CD4-positive, alpha-beta T cell (primary cell): ENCODE measurements at regions not wholly inside any gene's neighbourhood (a gene's known extent, or its start where the extent isn't known, plus 50 kb on each side); places are given as distances from the start of the nearest gene placed in this dataset.

Experiments used
- ATAC-seq: fragments of 200-7000 bp; cut with Tn5 transposase; one replicate; pipeline ENCODE4 v1.10.0; 2022; ENCODE audit warnings: mild to moderate bottlenecking; ENCODE audit not compliant: poor library complexity
- CTCF ChIA-PET: fragments of 350-600 bp; sonication (Branson Sonifier 250); formaldehyde crosslinking; loops from one replicate; lab custom pipeline; 2021; ENCODE audit warnings: antibody characterized with exemption, inconsistent platforms; lab: Charles Lee
- POLR2A ChIA-PET: fragments of 350-600 bp; sonication (Branson Sonifier 250); formaldehyde crosslinking; loops from one replicate; lab custom pipeline; 2021; ENCODE audit warnings: antibody characterized with exemption, inconsistent platforms; lab: Charles Lee
- DNase-seq, 14 experiments: peaks; one replicate each; pipeline ENCODE4 v3.0.0-alpha.2; 2013 to 2020; ENCODE audit warnings: mixed read lengths in 2 of 14
- H3K27ac ChIP-seq, 2 donors: one replicate each; pipeline versions ENCODE4 v1.5.1 to v1.7.0; 2013; ENCODE audit warnings: low read length in 2 of 2, low read depth in 1 of 2, mild to moderate bottlenecking in 1 of 2
- H3K27me3 ChIP-seq, 2 experiments: 1 replicate in 1 of 2; 2 replicates in 1 of 2; pipeline versions ENCODE4 v1.6.1 to v1.7.0; 2013; ENCODE audit warnings: low read length in 2 of 2, control low read depth in 1 of 2, mild to moderate bottlenecking in 1 of 2, moderate library complexity in 1 of 2; ENCODE audit not compliant: insufficient read depth in 2 of 2, control insufficient read depth in 1 of 2
- H3K36me3 ChIP-seq: one replicate; pipeline ENCODE4 v1.6.1; 2013; ENCODE audit warnings: low read length, control low read depth; ENCODE audit not compliant: insufficient read depth
- H3K4me1 ChIP-seq: one replicate; pipeline ENCODE4 v1.6.1; 2013; ENCODE audit warnings: low read length, control low read depth; ENCODE audit not compliant: insufficient read depth
- H3K4me3 ChIP-seq: one replicate; pipeline ENCODE4 v1.5.1; 2013; ENCODE audit warnings: mild to moderate bottlenecking, low read length, moderate library complexity
- H3K9me3 ChIP-seq, 2 experiments: 1 replicate in 1 of 2; 2 replicates in 1 of 2; pipeline versions ENCODE4 v1.6.1 to v1.7.0; 2013; ENCODE audit warnings: low read length in 2 of 2, mild to moderate bottlenecking in 2 of 2, control low read depth in 1 of 2, moderate library complexity in 1 of 2; ENCODE audit not compliant: control insufficient read depth in 1 of 2, insufficient read depth in 1 of 2
- H3K27ac Mint-ChIP-seq: one replicate; pipeline ENCODE4 v1.8.0; 2020; ENCODE audit warnings: mixed read lengths
- H3K27me3 Mint-ChIP-seq: one replicate; pipeline ENCODE4 v1.8.0; 2021; ENCODE audit warnings: mixed read lengths
- H3K36me3 Mint-ChIP-seq: one replicate; pipeline ENCODE4 v1.8.0; 2021; ENCODE audit warnings: low read depth, mixed read lengths
- H3K4me1 Mint-ChIP-seq: one replicate; pipeline ENCODE4 v1.8.0; 2021; ENCODE audit warnings: low read depth, mixed read lengths
- H3K4me3 Mint-ChIP-seq: one replicate; pipeline ENCODE4 v1.8.0; 2020; ENCODE audit warnings: mild to moderate bottlenecking, mixed read lengths
- H3K9me3 Mint-ChIP-seq: one replicate; pipeline ENCODE4 v1.8.0; 2020; ENCODE audit warnings: mixed read lengths
- CTCF ChIP-seq: fragments of 200-600 bp; IDR thresholded peaks from one replicate; pipeline ENCODE4 v1.8.0; 2022; ENCODE audit warnings: antibody characterized with exemption, mild to moderate bottlenecking
- intact Hi-C, 2 experiments: fragments of 100-400 bp; cut with DNase I in 1 of 2; cut with micrococcal nuclease in 1 of 2; formaldehyde crosslinking; loops; one replicate each; pipeline versions ENCODE4 v1.15.1 to v1.9.0; 2023 to 2025; cut with DNase I, micrococcal nuclease

GRCh38 chr3:194772241-194773000, 86.7 kb downstream of the FAM43A start:
- Histone ChIP-seq H3K27me3 (no peaks in the 10 kb centered on the region), H3K4me3 (no peak overlapping the region), H3K36me3 (no peaks in the 10 kb centered on the region), H3K27ac (no peak overlapping the region), H3K9me3 (no peaks in the 10 kb centered on the region), H3K4me1 (peaks cover 14% of the 10 kb centered on the region)
- POLR2A ChIA-PET: no interaction called here
- no peak for ATAC-seq
- Mint-ChIP-seq H3K4me3 (no peak overlapping the region), H3K36me3 (no peaks in the 10 kb centered on the region), H3K27ac (no peak overlapping the region), H3K9me3 (no peaks in the 10 kb centered on the region), H3K27me3 (peaks cover 15% of the 10 kb centered on the region), H3K4me1 (peaks cover 22% of the 10 kb centered on the region)
- TF ChIP-seq CTCF: no peak
- DNase-seq: no peak
- CTCF ChIA-PET: no interaction called here
- intact Hi-C loops: loop anchor here in 1 of 2 experiments (5.0 kb wide), 1 partner anchor 490 kb away; no protein-coding TSS in a partner anchor

GRCh38 chr3:194773216-194773615, 87.5 kb downstream of the FAM43A start:
- ChIA-PET CTCF (no interaction called here), POLR2A (no interaction called here)
- ATAC-seq (no peak), DNase-seq (no peak)
- no peaks in the 10 kb centered on the region for H3K27me3 ChIP-seq
- intact Hi-C loops: loop anchor here in 1 of 2 experiments (5.0 kb wide), 1 partner anchor 489 kb away; no protein-coding TSS in a partner anchor
- H3K9me3 ChIP-seq: no peaks in the 10 kb centered on the region
- H3K27ac ChIP-seq: no peak overlapping the region
- H3K4me3 ChIP-seq: no peak overlapping the region
- H3K36me3 Mint-ChIP-seq: no peaks in the 10 kb centered on the region
- H3K4me1 ChIP-seq: peaks cover 12% of the 10 kb centered on the region
- no peak overlapping the region for H3K27ac Mint-ChIP-seq
- H3K9me3 Mint-ChIP-seq: no peaks in the 10 kb centered on the region
- H3K4me1 Mint-ChIP-seq: peaks cover 17% of the 10 kb centered on the region
- peaks cover 16% of the 10 kb centered on the region for H3K27me3 Mint-ChIP-seq
- TF ChIP-seq CTCF: no peak
- H3K36me3 ChIP-seq: no peaks in the 10 kb centered on the region
- no peak overlapping the region for H3K4me3 Mint-ChIP-seq

GRCh38 chr3:194773771-194774455, 88.2 kb downstream of the FAM43A start:
- peaks cover 10% of the 10 kb centered on the region for H3K4me1 Mint-ChIP-seq
- Histone ChIP-seq H3K36me3 (no peaks in the 10 kb centered on the region), H3K27ac (no peak overlapping the region), H3K27me3 (no peaks in the 10 kb centered on the region), H3K4me1 (peaks cover 5% of the 10 kb centered on the region), H3K9me3 (no peaks in the 10 kb centered on the region), H3K4me3 (no peak overlapping the region)
- intact Hi-C loops: loop anchor here in 1 of 2 experiments (5.0 kb wide), 1 partner anchor 488 kb away; no protein-coding TSS in a partner anchor
- H3K9me3 Mint-ChIP-seq: no peaks in the 10 kb centered on the region
- no peak for TF ChIP-seq CTCF
- H3K4me3 Mint-ChIP-seq: no peak overlapping the region
- ChIA-PET POLR2A (no interaction called here), CTCF (no interaction called here)
- no peak for DNase-seq
- no peak overlapping the region for H3K27ac Mint-ChIP-seq
- H3K27me3 Mint-ChIP-seq: peaks cover 23% of the 10 kb centered on the region
- H3K36me3 Mint-ChIP-seq: no peaks in the 10 kb centered on the region
- ATAC-seq: no peak
